ENCODE measurements at regions not wholly inside any gene's neighbourhood (a gene's known extent, or its start where the extent isn't known, plus 50 kb on each side); places are given as distances from the start of the nearest gene placed in this dataset.

GRCh38 chr14:35979531-35979930 is 153.4 kb downstream of the BRMS1L start:
- TF ChIP-seq EZH2 (IDR thresholded peaks at IDR 0.05) = no peak
- TF ChIP-seq CTCF (IDR thresholded peaks at IDR 0.05) = no peak
- TF ChIP-seq EZH2phosphoT487 (IDR thresholded peaks at IDR 0.05) = no peak
- H3K36me3 Mint-ChIP-seq = no peaks in the 10 kb centered on the region
- no peaks in the 10 kb centered on the region for H3K27me3 Mint-ChIP-seq (ENCODE audit: insufficient read depth, low read depth)
- H2AFZ ChIP-seq (replicated peaks) = no peak overlapping the region
- peaks cover 5% of the 10 kb centered on the region for H3K4me1 ChIP-seq
- H3K4me1 Mint-ChIP-seq = no peaks in the 10 kb centered on the region
- H3K4me3 Mint-ChIP-seq = no peak overlapping the region
- H4K20me1 ChIP-seq (ENCODE audit: low read depth) = no peaks in the 10 kb centered on the region
- H3K9me3 Mint-ChIP-seq = peaks cover 4% of the 10 kb centered on the region
- H3K9ac ChIP-seq = no peak overlapping the region
- H3K9me3 ChIP-seq (ENCODE audit: low read depth) = peaks cover 6% of the 10 kb centered on the region
- H3K27me3 ChIP-seq = no peaks in the 10 kb centered on the region
- no peak for DNase-seq (ENCODE audit: low spot score)
- no peaks in the 10 kb centered on the region for H3F3A ChIP-seq (ENCODE audit: low read depth)
- no peaks in the 10 kb centered on the region for H3K36me3 ChIP-seq
- H3K4me2 ChIP-seq = no peak overlapping the region
- H3K27ac ChIP-seq = no peak overlapping the region
- no peaks in the 10 kb centered on the region for H3K79me2 ChIP-seq (ENCODE audit: low read depth)
- no peak overlapping the region for H3K4me3 ChIP-seq
- no peak overlapping the region for H3K27ac Mint-ChIP-seq

GRCh38 chr14:35978561-35978960 is 152.4 kb downstream of the BRMS1L start:
- DNase-seq (ENCODE audit: low spot score) = no peak
- Histone ChIP-seq H3K27ac (no peak overlapping the region), H3K79me2 (ENCODE audit: low read depth) (no peaks in the 10 kb centered on the region), H3K9me3 (ENCODE audit: low read depth) (peaks cover 6% of the 10 kb centered on the region), H3F3A (ENCODE audit: low read depth) (no peaks in the 10 kb centered on the region), H3K27me3 (no peaks in the 10 kb centered on the region), H2AFZ (replicated peaks) (no peak overlapping the region), H3K4me2 (no peak overlapping the region), H4K20me1 (ENCODE audit: low read depth) (no peaks in the 10 kb centered on the region), H3K4me1 (peaks cover 5% of the 10 kb centered on the region), H3K4me3 (no peak overlapping the region), H3K9ac (no peak overlapping the region), H3K36me3 (no peaks in the 10 kb centered on the region)
- no peak overlapping the region for H3K27ac Mint-ChIP-seq
- no peaks in the 10 kb centered on the region for H3K36me3 Mint-ChIP-seq
- no peaks in the 10 kb centered on the region for H3K4me1 Mint-ChIP-seq
- TF ChIP-seq CTCF (IDR thresholded peaks at IDR 0.05) (no peak), EZH2 (IDR thresholded peaks at IDR 0.05) (no peak), EZH2phosphoT487 (IDR thresholded peaks at IDR 0.05) (no peak)
- no peak overlapping the region for H3K4me3 Mint-ChIP-seq
- no peaks in the 10 kb centered on the region for H3K27me3 Mint-ChIP-seq (ENCODE audit: insufficient read depth, low read depth)
- peaks cover 4% of the 10 kb centered on the region for H3K9me3 Mint-ChIP-seq

DNA sequence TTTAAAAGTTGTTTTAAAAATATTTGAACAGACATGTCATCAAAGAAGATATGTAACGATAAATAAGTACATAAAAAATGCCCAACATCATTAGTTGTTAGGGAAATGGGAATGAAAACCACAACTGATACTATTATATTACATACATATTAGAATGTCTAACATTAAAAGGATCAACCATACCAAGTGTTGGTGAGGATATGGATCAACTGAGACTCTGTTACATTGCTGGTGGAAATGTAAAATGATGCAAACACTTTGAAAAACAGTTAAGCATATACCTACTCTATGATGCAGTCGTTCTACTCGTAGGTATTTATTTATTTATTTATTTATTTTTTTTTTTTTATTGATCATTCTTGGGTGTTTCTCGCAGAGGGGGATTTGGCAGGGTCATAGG is 149.7 kb downstream of the BRMS1L start:
- Histone ChIP-seq H3K27ac (no peak overlapping the region), H3K9ac (no peak overlapping the region), H4K20me1 (ENCODE audit: low read depth) (no peaks in the 10 kb centered on the region), H3K36me3 (no peaks in the 10 kb centered on the region), H3K4me2 (no peak overlapping the region), H2AFZ (replicated peaks) (no peak overlapping the region), H3K4me1 (peaks cover 5% of the 10 kb centered on the region), H3F3A (ENCODE audit: low read depth) (no peaks in the 10 kb centered on the region), H3K9me3 (ENCODE audit: low read depth) (peaks cover 6% of the 10 kb centered on the region), H3K79me2 (ENCODE audit: low read depth) (no peaks in the 10 kb centered on the region), H3K4me3 (no peak overlapping the region), H3K27me3 (no peaks in the 10 kb centered on the region)
- peaks cover 4% of the 10 kb centered on the region for H3K9me3 Mint-ChIP-seq
- no peak overlapping the region for H3K4me3 Mint-ChIP-seq
- no peaks in the 10 kb centered on the region for H3K4me1 Mint-ChIP-seq
- TF ChIP-seq CTCF (IDR thresholded peaks at IDR 0.05) = no peak
- no peaks in the 10 kb centered on the region for H3K27me3 Mint-ChIP-seq (ENCODE audit: insufficient read depth, low read depth)
- no peaks in the 10 kb centered on the region for H3K36me3 Mint-ChIP-seq
- DNase-seq (ENCODE audit: low spot score) = no peak
- H3K27ac Mint-ChIP-seq = no peak overlapping the region

- Mint-ChIP-seq H3K27me3 (ENCODE audit: insufficient read depth, low read depth) (no peaks in the 10 kb centered on the region), H3K4me1 (no peaks in the 10 kb centered on the region), H3K9me3 (peaks cover 4% of the 10 kb centered on the region), H3K36me3 (no peaks in the 10 kb centered on the region), H3K27ac (no peak overlapping the region), H3K4me3 (no peak overlapping the region)
- Histone ChIP-seq H3K9me3 (ENCODE audit: low read depth) (peaks cover 6% of the 10 kb centered on the region), H3K79me2 (ENCODE audit: low read depth) (no peaks in the 10 kb centered on the region), H4K20me1 (ENCODE audit: low read depth) (no peaks in the 10 kb centered on the region), H3K27me3 (no peaks in the 10 kb centered on the region), H3K4me1 (peaks cover 5% of the 10 kb centered on the region), H3K9ac (no peak overlapping the region), H3K27ac (no peak overlapping the region), H3K36me3 (no peaks in the 10 kb centered on the region), H3K4me3 (no peak overlapping the region), H3F3A (ENCODE audit: low read depth) (no peaks in the 10 kb centered on the region), H2AFZ (replicated peaks) (no peak overlapping the region), H3K4me2 (no peak overlapping the region)
- TF ChIP-seq EZH2 (IDR thresholded peaks at IDR 0.05) (no peak), EZH2phosphoT487 (IDR thresholded peaks at IDR 0.05) (no peak), CTCF (IDR thresholded peaks at IDR 0.05) (no peak)
- no peak for DNase-seq (ENCODE audit: low spot score)
Observed at GRCh38 chr14:35973770-35974169, 147.6 kb downstream of the BRMS1L start.
